Stomach (tissue), 8 donors: ENCODE measurements at regions not wholly inside any gene's neighbourhood (a gene's known extent, or its start where the extent isn't known, plus 50 kb on each side); places are given as distances from the start of the nearest gene placed in this dataset.

Experiments used
- DNase-seq, 2 donors: peaks; one replicate each; pipeline versions ENCODE4 v3.0.0 to v3.0.0-alpha.2; 2013 to 2019
- H3K27ac ChIP-seq, 5 donors: fragments of 200-600 bp in 4 of 5; sonication (generic) in 4 of 5; one replicate each; pipeline ENCODE4 v1.5.1; 2013 to 2019; ENCODE audit warnings: mild to moderate bottlenecking in 1 of 5, moderate library complexity in 1 of 5
- H3K27me3 ChIP-seq, 3 donors: fragments of 200-600 bp; sonication (generic); one replicate each; pipeline ENCODE4 v1.5.1; 2017 to 2019; ENCODE audit warnings: mixed run types in 1 of 3
- H3K36me3 ChIP-seq, 4 donors: fragments of 200-600 bp; sonication (generic); 1 replicate in 3 of 4; 2 replicates in 1 of 4; pipeline ENCODE4 v1.5.1; 2016 to 2019
- H3K4me1 ChIP-seq, 4 donors: fragments of 200-600 bp; sonication (generic); one replicate each; pipeline ENCODE4 v1.5.1; 2016 to 2019
- H3K4me3 ChIP-seq, 4 donors: fragments of 200-600 bp; sonication (generic) in 3 of 4; one replicate each; pipeline ENCODE4 v1.5.1; 2016 to 2019; ENCODE audit warnings: mild to moderate bottlenecking in 1 of 4
- H3K9me3 ChIP-seq, 4 donors: fragments of 200-600 bp; sonication (generic); one replicate each; pipeline ENCODE4 v1.5.1; 2016 to 2019
- CTCF ChIP-seq, 7 experiments: fragments of 450-650 bp in 4 of 7; fragments of 200-600 bp in 3 of 7; sonication (generic) in 3 of 7; IDR thresholded peaks; one replicate each; pipeline ENCODE4 v1.5.1; 2016 to 2019; ENCODE audit warnings: antibody characterized with exemption in 7 of 7, control low read depth in 2 of 7, mild to moderate bottlenecking in 1 of 7
- EP300 ChIP-seq: sonication (generic); formaldehyde crosslinking; IDR thresholded peaks from one replicate; pipeline ENCODE4 v1.6.1; 2017; ENCODE audit warnings: antibody characterized with exemption
- POLR2A ChIP-seq, 4 donors: fragments of 450-650 bp; IDR thresholded peaks; one replicate each; pipeline ENCODE4 v1.6.1; 2016; ENCODE audit warnings: antibody characterized with exemption in 4 of 4, control low read depth in 2 of 4, mild to moderate bottlenecking in 1 of 4, moderate library complexity in 1 of 4
- POLR2AphosphoS5 ChIP-seq, 3 donors: sonication (generic); formaldehyde crosslinking; IDR thresholded peaks; one replicate each; pipeline ENCODE4 v1.6.1; 2016; ENCODE audit warnings: antibody characterized with exemption in 3 of 3
- WGBS, 5 donors: extraction: QIAGEN DNeasy Blood & Tissue Kit in 3 of 5; methylation state at CpG; one replicate each; pipeline versions ENCODE4 v1.1.5 to v1.1.7; 2013 to 2018; 5-methylcytosine and 5-hydroxymethylcytosine counted together
- intact Hi-C: fragments of 100-400 bp; cut with DNase I; formaldehyde crosslinking; loops from one replicate; pipeline ENCODE4 v1.15.1; 2023; ENCODE audit warnings: low total_unique reads
- small RNA-seq, 4 donors: library from RNA; depleted of rRNA; stranded (forward); fragments of <200 nt; gene quantifications; one replicate each; pipeline ENCODE3, GENCODE V24; 2016
- donor health status: healthy with polysubstance abuse.
- donor health status: Bipolar disorder and iron deficiency.
- donor health status: healthy.

GRCh38 chr5:44446399-44446798 lies 57.2 kb upstream of the FGF10 start:
- Histone ChIP-seq H3K27ac (no peak overlapping the region), H3K4me1 (no peaks in the 10 kb centered on the region), H3K9me3 (no peaks in the 10 kb centered on the region), H3K4me3 (no peak overlapping the region), H3K36me3 (no peaks in the 10 kb centered on the region), H3K27me3 (no peaks in the 10 kb centered on the region)
- no peak for DNase-seq
- intact Hi-C loops: no loop called here
- TF ChIP-seq POLR2AphosphoS5 (IDR thresholded peaks at IDR 0.05): no peak
- TF ChIP-seq POLR2A (IDR thresholded peaks at IDR 0.05): no peak
- TF ChIP-seq CTCF (IDR thresholded peaks at IDR 0.05): no peak
- no peak for TF ChIP-seq EP300

- TF ChIP-seq POLR2AphosphoS5 (IDR thresholded peaks at IDR 0.05): no peak
- TF ChIP-seq CTCF (IDR thresholded peaks at IDR 0.05): no peak
- TF ChIP-seq EP300: no peak
- TF ChIP-seq POLR2A (IDR thresholded peaks at IDR 0.05): no peak
- Histone ChIP-seq H3K36me3 (no peaks in the 10 kb centered on the region), H3K4me1 (no peaks in the 10 kb centered on the region)
Observed at GRCh38 chr5:44443172-44443571, 54.0 kb upstream of the FGF10 start.

GRCh38 chr5:44441460-44441859 lies 52.2 kb upstream of the FGF10 start:
- Histone ChIP-seq H3K27me3 (no peaks in the 10 kb centered on the region), H3K27ac (no peak overlapping the region), H3K4me3 (no peak overlapping the region), H3K36me3 (no peaks in the 10 kb centered on the region), H3K9me3 (no peaks in the 10 kb centered on the region), H3K4me1 (no peaks in the 10 kb centered on the region)
- intact Hi-C loops: no loop called here
- no peak for DNase-seq
- no peak for TF ChIP-seq CTCF (IDR thresholded peaks at IDR 0.05)
- no peak for TF ChIP-seq EP300
- no peak for TF ChIP-seq POLR2AphosphoS5 (IDR thresholded peaks at IDR 0.05)
- TF ChIP-seq POLR2A (IDR thresholded peaks at IDR 0.05): no peak

More at GRCh38 chr5:44443172-44443571, 54.0 kb upstream of the FGF10 start:
- Histone ChIP-seq H3K27ac (no peak overlapping the region), H3K4me3 (no peak overlapping the region), H3K27me3 (no peaks in the 10 kb centered on the region), H3K9me3 (no peaks in the 10 kb centered on the region)
- no peak for DNase-seq
- intact Hi-C loops: no loop called here
- 65 to 79% (median 67%) methylated on average over 2 of the region's 2 CpGs for WGBS, 5 donors

- intact Hi-C loops: no loop called here
- Histone ChIP-seq H3K4me1 (no peaks in the 10 kb centered on the region), H3K4me3 (no peak overlapping the region), H3K27ac (no peak overlapping the region), H3K36me3 (no peaks in the 10 kb centered on the region), H3K27me3 (no peaks in the 10 kb centered on the region), H3K9me3 (no peaks in the 10 kb centered on the region)
- no peak for DNase-seq
- TF ChIP-seq POLR2AphosphoS5 (IDR thresholded peaks at IDR 0.05): no peak
Observed at GRCh38 chr5:44440186-44440585, 51.0 kb upstream of the FGF10 start.

Small RNA genes in the stretch of these regions (small RNA-seq; reads per million reads assigned to genes)
- gene RN7SL383P: 0 reads per million in 4 donors
